Right cardiac atrium (tissue), 5 donors: ENCODE measurements at regions not wholly inside any gene's neighbourhood (a gene's known extent, or its start where the extent isn't known, plus 50 kb on each side); places are given as distances from the start of the nearest gene placed in this dataset.

Experiments used
- ATAC-seq, 2 donors: fragments of 200-7000 bp; cut with Tn5 transposase; one replicate each; pipeline versions ENCODE4 v1.8.0 to v1.9.1; 2020; ENCODE audit warnings: moderate library complexity in 2 of 2, mild to moderate bottlenecking in 1 of 2
- DNase-seq, 3 donors: peaks; one replicate each; pipeline ENCODE4 v3.0.0-alpha.2; 2020
- H3K27ac ChIP-seq: one replicate; pipeline ENCODE4 v1.5.1; 2013; ENCODE audit warnings: mild to moderate bottlenecking, low read length, control low read depth, moderate library complexity
- H3K27me3 ChIP-seq: one replicate; pipeline ENCODE4 v1.6.1; 2013; ENCODE audit not compliant: control insufficient read depth, insufficient read depth
- H3K4me1 ChIP-seq: one replicate; pipeline ENCODE4 v1.6.1; 2013; ENCODE audit warnings: low read length; ENCODE audit not compliant: control insufficient read depth, insufficient read depth
- H3K4me3 ChIP-seq: one replicate; pipeline ENCODE4 v1.5.1; 2013; ENCODE audit warnings: low read length, control low read depth
- H3K9me3 ChIP-seq: one replicate; pipeline ENCODE4 v1.6.1; 2013; ENCODE audit warnings: low read length; ENCODE audit not compliant: control insufficient read depth
- WGBS: extraction: QIAGEN DNeasy Blood & Tissue Kit; methylation state at CpG from one replicate; pipeline ENCODE4 v1.1.7; 2013; 5-methylcytosine and 5-hydroxymethylcytosine counted together
- intact Hi-C, 4 donors: fragments of 100-400 bp; cut with DNase I; formaldehyde crosslinking; loops; one replicate each; pipeline versions ENCODE4 v1.11.0 to v1.14.0; 2022 to 2023
- donor health status: healthy with polysubstance abuse.
- donor health status: DM: no; HTN: yes; CAD: no.
- donor health status: DM: no; HTN: no; CAD: no.
- donor health status: DM: no; HTN: yes; CAD: no; lungs with severe emphysema.
- donor health status: DM: yes; HTN: yes; CAD: no.

DNA sequence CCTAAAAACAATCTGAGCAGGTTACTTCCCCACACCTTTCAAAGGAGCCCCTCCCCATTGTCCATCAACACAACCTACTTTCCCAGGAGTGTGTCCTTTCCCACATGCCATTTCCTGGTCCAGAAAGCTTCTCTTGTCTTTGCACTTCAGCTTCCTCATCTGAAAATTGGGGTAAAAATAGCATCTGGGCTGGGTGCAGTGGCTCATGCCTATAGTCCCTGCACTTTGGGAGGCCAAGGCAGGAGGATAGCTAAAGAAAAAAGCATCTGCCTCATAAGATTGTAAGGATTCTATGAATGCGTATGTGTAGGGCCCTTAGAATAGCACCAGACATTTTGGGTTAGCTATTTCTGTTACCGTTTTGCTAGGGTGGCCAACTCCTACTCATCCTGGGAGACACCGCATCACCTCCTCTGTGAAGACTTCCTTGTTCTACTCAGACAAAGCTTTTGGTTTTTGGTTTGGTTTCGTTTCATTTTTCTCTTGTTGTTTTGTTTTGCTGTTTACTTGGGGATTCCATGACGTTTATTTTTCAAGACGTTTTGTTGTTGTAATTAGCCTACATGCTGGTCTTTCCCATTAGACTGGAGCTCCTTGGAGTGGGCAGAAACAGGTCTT lies 224.4 kb upstream of the TLE3 start:
- WGBS: 84% methylated on average over 6 of the region's 6 CpGs

DNA sequence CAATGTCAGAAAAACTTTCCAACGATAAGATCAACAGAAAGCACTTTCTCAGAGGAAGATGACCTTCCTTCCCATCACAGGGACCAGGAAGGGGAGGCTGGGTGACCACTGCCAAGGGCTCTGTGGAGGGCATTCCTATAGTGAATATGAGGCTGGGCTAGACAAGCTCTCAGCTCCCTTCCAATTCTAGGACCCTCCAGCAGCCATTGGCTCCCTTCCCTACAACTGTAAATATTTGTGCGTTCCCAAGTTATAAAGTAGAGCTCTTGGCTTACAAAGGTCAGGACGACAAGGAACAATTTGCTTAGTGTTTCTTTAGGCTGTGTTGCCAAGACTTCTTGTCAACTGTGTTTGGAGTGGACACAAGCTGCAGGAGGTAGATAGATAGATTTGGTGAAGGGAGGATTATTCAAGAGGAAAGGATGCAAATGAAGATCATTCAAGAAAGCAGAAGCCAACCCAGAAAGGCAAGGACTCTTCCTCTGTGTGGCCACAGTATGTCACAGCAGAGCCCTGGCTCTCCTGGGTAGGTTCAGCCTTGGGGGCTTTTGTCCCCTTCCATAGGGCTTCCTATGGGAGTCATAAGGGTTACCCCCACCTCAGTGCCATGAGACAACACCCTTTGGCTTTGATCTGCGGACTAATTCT lies 223.6 kb upstream of the TLE3 start:
- H3K27ac ChIP-seq: no peak overlapping the region
- DNase-seq (no peak), ATAC-seq (peak in 1 of 2 donors; percentile 28)
- intact Hi-C loops: no loop called here
- no peaks in the 10 kb centered on the region for H3K9me3 ChIP-seq
- no peak overlapping the region for H3K4me3 ChIP-seq
- H3K4me1 ChIP-seq: peaks cover 25% of the 10 kb centered on the region
- no peaks in the 10 kb centered on the region for H3K27me3 ChIP-seq
- 38% methylated on average over 4 of the region's 4 CpGs for WGBS

More for the DNA sequence above, 224.4 kb upstream of the TLE3 start:
- Histone ChIP-seq H3K27ac (no peak overlapping the region), H3K4me1 (peaks cover 25% of the 10 kb centered on the region), H3K4me3 (no peak overlapping the region), H3K9me3 (no peaks in the 10 kb centered on the region), H3K27me3 (no peaks in the 10 kb centered on the region)
- DNase-seq: no peak
- intact Hi-C loops: no loop called here
- no peak for ATAC-seq

DNA sequence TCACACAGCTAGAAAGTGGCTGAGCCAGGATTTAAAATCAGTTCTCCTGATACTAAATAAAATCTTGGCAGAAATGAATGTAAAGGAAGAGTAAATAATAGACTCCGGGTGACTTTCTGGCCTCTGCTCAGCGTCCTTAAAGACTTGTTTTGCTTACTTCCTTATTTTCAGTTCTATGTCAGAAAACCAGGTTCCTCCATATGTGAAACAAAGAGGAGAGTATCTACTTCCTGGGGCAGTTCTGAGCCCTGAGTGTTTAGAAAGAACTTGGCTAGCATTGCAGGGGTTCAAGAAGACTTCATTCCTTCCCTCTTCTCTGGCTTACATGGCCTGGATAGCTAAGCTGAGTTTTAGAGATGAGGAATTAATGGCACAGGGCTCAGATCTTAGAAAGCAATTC lies 222.8 kb upstream of the TLE3 start:
- H3K4me3 ChIP-seq: no peak overlapping the region
- ATAC-seq (no peak), DNase-seq (no peak)
- H3K27me3 ChIP-seq: no peaks in the 10 kb centered on the region
- peaks cover 25% of the 10 kb centered on the region for H3K4me1 ChIP-seq
- 33% methylated on average over 2 of the region's 2 CpGs for WGBS
- intact Hi-C loops: no loop called here
- H3K27ac ChIP-seq: no peak overlapping the region
- no peaks in the 10 kb centered on the region for H3K9me3 ChIP-seq

GRCh38 chr15:70320077-70320476 lies 222.4 kb upstream of the TLE3 start:
- Histone ChIP-seq H3K4me1 (peaks cover 25% of the 10 kb centered on the region), H3K9me3 (no peaks in the 10 kb centered on the region), H3K27me3 (no peaks in the 10 kb centered on the region), H3K27ac (no peak overlapping the region), H3K4me3 (no peak overlapping the region)
- ATAC-seq (no peak), DNase-seq (no peak)
- WGBS: 86% methylated on average over 3 of the region's 3 CpGs
- intact Hi-C loops: no loop called here

- DNase-seq (no peak), ATAC-seq (no peak)
- Histone ChIP-seq H3K9me3 (no peaks in the 10 kb centered on the region), H3K4me3 (no peak overlapping the region), H3K4me1 (peaks cover 22% of the 10 kb centered on the region), H3K27me3 (no peaks in the 10 kb centered on the region), H3K27ac (no peak overlapping the region)
- 87% methylated on average over 4 of the region's 4 CpGs for WGBS
- intact Hi-C loops: no loop called here
Measured at GRCh38 chr15:70319466-70319865, 221.7 kb upstream of the TLE3 start.

GRCh38 chr15:70318594-70319465 lies 221.1 kb upstream of the TLE3 start:
- Histone ChIP-seq H3K27ac (no peak overlapping the region), H3K9me3 (no peaks in the 10 kb centered on the region), H3K4me3 (no peak overlapping the region), H3K4me1 (peaks cover 22% of the 10 kb centered on the region), H3K27me3 (no peaks in the 10 kb centered on the region)
- DNase-seq (no peak), ATAC-seq (no peak)
- whole genome bisulfite sequencing: 73% methylated on average over 11 of the region's 11 CpGs
- intact Hi-C loops: no loop called here

GRCh38 chr15:70316059-70316600 lies 218.4 kb upstream of the TLE3 start:
- Histone ChIP-seq H3K9me3 (no peaks in the 10 kb centered on the region), H3K4me1 (peaks cover 7% of the 10 kb centered on the region), H3K4me3 (no peak overlapping the region), H3K27me3 (peaks cover under 1% of the 10 kb centered on the region), H3K27ac (no peak overlapping the region)
- 89% methylated on average over 8 of the region's 8 CpGs for WGBS
- DNase-seq (no peak), ATAC-seq (no peak)
- intact Hi-C loops: no loop called here

- Histone ChIP-seq H3K27ac (no peak overlapping the region), H3K4me3 (no peak overlapping the region), H3K27me3 (peaks cover 3% of the 10 kb centered on the region), H3K9me3 (no peaks in the 10 kb centered on the region), H3K4me1 (peaks cover under 1% of the 10 kb centered on the region)
- intact Hi-C loops: no loop called here
- ATAC-seq (no peak), DNase-seq (no peak)
Measured at GRCh38 chr15:70315431-70315830, 217.7 kb upstream of the TLE3 start.

GRCh38 chr15:70314688-70315087 lies 217.0 kb upstream of the TLE3 start:
- Histone ChIP-seq H3K4me3 (no peak overlapping the region), H3K27ac (no peak overlapping the region), H3K27me3 (peaks cover 3% of the 10 kb centered on the region), H3K9me3 (no peaks in the 10 kb centered on the region), H3K4me1 (no peaks in the 10 kb centered on the region)
- DNase-seq (no peak), ATAC-seq (no peak)
- WGBS: 98% methylated on average over 3 of the region's 3 CpGs
- intact Hi-C loops: no loop called here

GRCh38 chr15:70314018-70314354 lies 216.3 kb upstream of the TLE3 start:
- 98% methylated on average over 3 of the region's 3 CpGs for WGBS
- Histone ChIP-seq H3K4me3 (no peak overlapping the region), H3K27ac (no peak overlapping the region), H3K4me1 (no peaks in the 10 kb centered on the region), H3K27me3 (peaks cover 3% of the 10 kb centered on the region), H3K9me3 (no peaks in the 10 kb centered on the region)
- ATAC-seq (no peak), DNase-seq (no peak)
- intact Hi-C loops: no loop called here
